Caco-2 (cell line): ENCODE measurements at regions not wholly inside any gene's neighbourhood (a gene's known extent, or its start where the extent isn't known, plus 50 kb on each side); places are given as distances from the start of the nearest gene placed in this dataset.

Experiments
- BruUV-seq: library from RNA; stranded (reverse); fragments of 400-500 nt; replicated peaks from 2 replicates; lab custom pipeline; 2021; lab: Mats Ljungman, UMichigan
- CTCF ChIA-PET: fragments of 300-600 bp; sonication (Branson Sonifier 250); formaldehyde crosslinking; loops from one replicate; lab custom pipeline; 2022; ENCODE audit warnings: antibody characterized with exemption; lab: Charles Lee
- POLR2A ChIA-PET: fragments of 300-600 bp; sonication (Branson Sonifier 250); formaldehyde crosslinking; loops from one replicate; lab custom pipeline; 2022; ENCODE audit warnings: antibody characterized with exemption; lab: Charles Lee
- DNase-seq, 2 experiments: peaks; one replicate each; pipeline versions ENCODE4 v3.0.0 to v3.0.0-alpha.2; 2020 to 2022
- H3K27me3 ChIP-seq: replicated peaks from 2 replicates; pipeline ENCODE4 v1.6.0; 2011; ENCODE audit warnings: low read length; ENCODE audit not compliant: control insufficient read depth, insufficient read depth
- H3K36me3 ChIP-seq: 2 replicates; pipeline ENCODE4 v1.5.1; 2011; ENCODE audit warnings: low read length; ENCODE audit not compliant: control insufficient read depth, insufficient read depth
- H3K4me1 ChIP-seq: fragments of 250-450 bp; sonication (Bioruptor Pico); 2 replicates; pipeline ENCODE4 v1.5.1; 2020; ENCODE audit warnings: mild to moderate bottlenecking
- H3K4me3 ChIP-seq: 2 replicates; pipeline ENCODE4 v1.5.1; 2011; ENCODE audit warnings: low read depth, mild to moderate bottlenecking, control low read depth, low read length
- H3K9me3 ChIP-seq: fragments of 250-450 bp; sonication (Bioruptor Pico); 2 replicates; pipeline ENCODE4 v1.5.1; 2020; ENCODE audit warnings: mild to moderate bottlenecking, moderate library complexity
- H3K27ac Mint-ChIP-seq: one replicate; pipeline ENCODE4 v1.8.0; 2022; ENCODE audit warnings: mixed read lengths; ENCODE audit not compliant: unreplicated experiment
- H3K27me3 Mint-ChIP-seq: one replicate; pipeline ENCODE4 v1.8.0; 2022; ENCODE audit warnings: mixed read lengths; ENCODE audit not compliant: insufficient read depth, unreplicated experiment
- H3K36me3 Mint-ChIP-seq: one replicate; pipeline ENCODE4 v1.8.0; 2022; ENCODE audit warnings: mild to moderate bottlenecking, mixed read lengths; ENCODE audit not compliant: insufficient read depth, unreplicated experiment
- H3K4me1 Mint-ChIP-seq: one replicate; pipeline ENCODE4 v1.8.0; 2022; ENCODE audit warnings: low read depth, mixed read lengths; ENCODE audit not compliant: unreplicated experiment
- H3K4me3 Mint-ChIP-seq: one replicate; pipeline ENCODE4 v1.8.0; 2022; ENCODE audit warnings: mild to moderate bottlenecking, moderate library complexity, mixed read lengths; ENCODE audit not compliant: unreplicated experiment
- H3K9me3 Mint-ChIP-seq: one replicate; pipeline ENCODE4 v1.8.0; 2022; ENCODE audit warnings: mixed read lengths; ENCODE audit not compliant: unreplicated experiment
- CTCF ChIP-seq, 2 experiments: fragments of 200-600 bp in 1 of 2; IDR thresholded peaks; 1 replicate in 1 of 2; 2 replicates in 1 of 2; pipeline versions ENCODE4 v1.5.1 to v1.8.0; 2011 to 2022; ENCODE audit warnings: antibody characterized with exemption in 1 of 2, control low read depth in 1 of 2, inconsistent platforms in 1 of 2, low read depth in 1 of 2, low read length in 1 of 2, mild to moderate bottlenecking in 1 of 2, moderate library complexity in 1 of 2; ENCODE audit not compliant: insufficient read depth in 1 of 2, severe bottlenecking in 1 of 2, unreplicated experiment in 1 of 2
- intact Hi-C: fragments of 100-400 bp; cut with micrococcal nuclease; formaldehyde crosslinking; loops from one replicate; pipeline ENCODE4 v1.10.0; 2022; ENCODE audit not compliant: unreplicated experiment

GRCh38 chr7:41378156-41378555 is 324.7 kb downstream of the INHBA start:
- no peaks in the 10 kb centered on the region for H3K27me3 Mint-ChIP-seq
- H3K36me3 ChIP-seq: no peaks in the 10 kb centered on the region
- DNase-seq: no peak
- no peak for TF ChIP-seq CTCF (IDR thresholded peaks at IDR 0.05; ENCODE audit: insufficient read depth in 1 of 2, low read depth in 1 of 2, low read length in 1 of 2, severe bottlenecking in 1 of 2, unreplicated experiment in 1 of 2)
- CTCF ChIA-PET: no interaction called here
- H3K27me3 ChIP-seq: no peaks in the 10 kb centered on the region
- no peaks in the 10 kb centered on the region for H3K9me3 Mint-ChIP-seq
- no peak overlapping the region for H3K27ac Mint-ChIP-seq
- no peak overlapping the region for H3K4me3 ChIP-seq
- H3K4me1 Mint-ChIP-seq: no peaks in the 10 kb centered on the region
- POLR2A ChIA-PET: no interaction called here
- no peaks in the 10 kb centered on the region; the same call in 1 of the 2 replicates for H3K9me3 ChIP-seq
- H3K36me3 Mint-ChIP-seq: no peaks in the 10 kb centered on the region
- H3K4me3 Mint-ChIP-seq: no peak overlapping the region
- no peaks in the 10 kb centered on the region for H3K4me1 ChIP-seq
- intact Hi-C loops: no loop called here
- BruUV-seq: no TSS peak

DNA sequence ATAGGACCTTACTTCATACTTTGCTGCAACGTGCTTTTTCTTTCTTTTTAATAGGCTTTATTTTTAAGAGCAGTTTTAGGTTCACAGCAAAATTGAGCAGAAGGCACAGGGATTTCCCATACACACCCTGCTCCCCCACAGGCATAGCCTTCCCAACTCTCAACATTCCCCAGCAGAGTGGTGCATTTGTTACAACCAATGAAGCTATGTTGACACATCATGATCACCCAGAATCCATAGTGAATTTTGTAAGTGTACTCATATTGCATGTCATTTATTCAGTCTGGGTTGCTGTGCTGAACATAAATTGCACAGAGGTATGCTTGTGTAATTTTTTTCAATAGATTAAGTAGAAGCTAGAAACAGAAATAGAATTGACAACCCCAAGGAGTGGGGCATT is 327.3 kb downstream of the INHBA start:
- Histone ChIP-seq H3K27me3 (no peaks in the 10 kb centered on the region), H3K36me3 (no peaks in the 10 kb centered on the region), H3K4me1 (no peaks in the 10 kb centered on the region), H3K9me3 (no peaks in the 10 kb centered on the region; the same call in 1 of the 2 replicates), H3K4me3 (no peak overlapping the region)
- intact Hi-C loops: no loop called here
- ChIA-PET POLR2A (no interaction called here), CTCF (no interaction called here)
- no peaks in the 10 kb centered on the region for H3K9me3 Mint-ChIP-seq
- no TSS peak for BruUV-seq
- no peak for TF ChIP-seq CTCF (IDR thresholded peaks at IDR 0.05; ENCODE audit: insufficient read depth in 1 of 2, low read depth in 1 of 2, low read length in 1 of 2, severe bottlenecking in 1 of 2, unreplicated experiment in 1 of 2)
- DNase-seq: no peak
- no peaks in the 10 kb centered on the region for H3K4me1 Mint-ChIP-seq
- H3K27ac Mint-ChIP-seq: no peak overlapping the region
- H3K4me3 Mint-ChIP-seq: no peak overlapping the region
- no peaks in the 10 kb centered on the region for H3K36me3 Mint-ChIP-seq
- H3K27me3 Mint-ChIP-seq: no peaks in the 10 kb centered on the region

DNA sequence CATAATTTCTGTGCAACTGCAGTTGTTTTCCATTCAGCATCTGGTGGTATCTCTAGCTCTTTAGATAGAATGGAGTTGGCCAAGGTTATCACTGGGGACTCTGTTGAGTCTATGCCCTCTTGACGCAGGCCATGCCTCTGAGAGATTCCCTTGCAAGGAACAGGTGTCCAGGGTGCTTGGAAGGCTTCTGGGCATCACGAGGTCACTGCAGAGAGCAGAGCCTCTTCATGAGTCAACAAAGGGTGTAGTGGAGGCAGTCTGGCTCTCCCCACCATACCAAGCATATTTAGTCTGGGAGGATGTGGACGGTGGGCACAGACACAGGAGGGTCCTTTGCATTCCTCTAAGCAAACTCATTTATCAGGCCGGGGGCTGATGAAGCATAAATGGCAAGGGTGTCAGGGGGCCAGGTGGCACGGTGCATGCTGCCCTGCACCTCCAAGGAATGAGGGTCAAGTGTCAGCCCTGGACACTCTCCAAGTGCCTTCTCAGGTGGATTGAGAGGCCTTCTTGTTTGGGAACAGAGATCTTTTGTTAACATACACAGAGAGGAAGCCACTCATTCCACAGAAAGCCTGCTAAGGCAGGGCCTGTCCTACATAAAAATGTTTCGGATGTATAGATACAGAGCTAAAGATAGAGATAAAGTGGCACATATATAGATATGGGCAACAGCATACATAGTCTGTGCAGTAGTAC is 328.6 kb downstream of the INHBA start:
- Mint-ChIP-seq H3K9me3 (peaks cover 4% of the 10 kb centered on the region), H3K4me3 (no peak overlapping the region), H3K4me1 (no peaks in the 10 kb centered on the region), H3K27ac (no peak overlapping the region), H3K36me3 (no peaks in the 10 kb centered on the region), H3K27me3 (no peaks in the 10 kb centered on the region)
- H3K36me3 ChIP-seq: no peaks in the 10 kb centered on the region
- POLR2A ChIA-PET: no interaction called here
- DNase-seq: no peak
- no TSS peak for BruUV-seq
- intact Hi-C loops: no loop called here
- no peaks in the 10 kb centered on the region for H3K27me3 ChIP-seq
- H3K4me3 ChIP-seq: no peak overlapping the region
- no peak for TF ChIP-seq CTCF (IDR thresholded peaks at IDR 0.05; ENCODE audit: insufficient read depth in 1 of 2, low read depth in 1 of 2, low read length in 1 of 2, severe bottlenecking in 1 of 2, unreplicated experiment in 1 of 2)
- H3K9me3 ChIP-seq: no peaks in the 10 kb centered on the region
- H3K4me1 ChIP-seq: no peaks in the 10 kb centered on the region
- CTCF ChIA-PET: no interaction called here
